GM18873 (cell line): ENCODE measurements at regions not wholly inside any gene's neighbourhood (a gene's known extent, or its start where the extent isn't known, plus 50 kb on each side); places are given as distances from the start of the nearest gene placed in this dataset.
"Not testable (repeated sequence)": the region's sequence is repeated elsewhere in the genome, so short reads cannot be mapped to it uniquely, and the experiment has no call there.

Experiments
- ATAC-seq: cut with Tn5 transposase; IDR thresholded peaks from one replicate; pipeline ENCODE4 v1.9.1; 2021; ENCODE audit warnings: mild to moderate bottlenecking, moderate library complexity, moderate number of reproducible peaks; ENCODE audit not compliant: unreplicated experiment, low FRiP score

GRCh38 chr6:142631517-142632385, 313.2 kb downstream of the HIVEP2 start:
- no peak for ATAC-seq

- no peak for ATAC-seq
These were observed 311.7 kb downstream of the HIVEP2 start for GRCh38 chr6:142633317-142633716.

GRCh38 chr6:142635130-142635529, 309.8 kb downstream of the HIVEP2 start:
- no peak for ATAC-seq

GRCh38 chr6:142637624-142638351, 307.2 kb downstream of the HIVEP2 start:
- ATAC-seq = no peak

- no peak for ATAC-seq
These were observed 302.3 kb downstream of the HIVEP2 start for GRCh38 chr6:142642651-142643050.

GRCh38 chr6:142644866-142645265, 300.1 kb downstream of the HIVEP2 start:
- no peak for ATAC-seq

GRCh38 chr6:142645663-142646062, 299.3 kb downstream of the HIVEP2 start:
- ATAC-seq = no peak

- no peak for ATAC-seq
These were observed 297.4 kb downstream of the HIVEP2 start for GRCh38 chr6:142647449-142648035.

- ATAC-seq = no peak
These were observed 296.9 kb downstream of the HIVEP2 start for GRCh38 chr6:142648036-142648451.

- ATAC-seq = no peak
These were observed 296.4 kb downstream of the HIVEP2 start for GRCh38 chr6:142648526-142648925.

- not testable (repeated sequence) for ATAC-seq
These were observed 295.3 kb downstream of the HIVEP2 start for GRCh38 chr6:142649438-142650234.

- ATAC-seq = no peak
These were observed 293.6 kb downstream of the HIVEP2 start for GRCh38 chr6:142651384-142651783.

GRCh38 chr6:142653710-142654420, 291.1 kb downstream of the HIVEP2 start:
- no peak for ATAC-seq

- ATAC-seq = no peak
These were observed 285.3 kb downstream of the HIVEP2 start for GRCh38 chr6:142659661-142660060.

- no peak for ATAC-seq
These were observed 279.6 kb downstream of the HIVEP2 start for GRCh38 chr6:142665393-142665792.

GRCh38 chr6:142666599-142667185, 278.3 kb downstream of the HIVEP2 start:
- ATAC-seq = no peak

GRCh38 chr6:142669471-142670351, 275.3 kb downstream of the HIVEP2 start:
- ATAC-seq = no peak

GRCh38 chr6:142671791-142672190, 273.2 kb downstream of the HIVEP2 start:
- ATAC-seq = peak; percentile 70
